ENCODE measurements at regions not wholly inside any gene's neighbourhood (a gene's known extent, or its start where the extent isn't known, plus 50 kb on each side); places are given as distances from the start of the nearest gene placed in this dataset.

GRCh38 chr6:97468981-97469380, 186.0 kb upstream of the MMS22L start:
- TF ChIP-seq POLR2A (IDR thresholded peaks at IDR 0.05) (no peak), CTCF (IDR thresholded peaks at IDR 0.05) (no peak)

All from testis (tissue), 2 donors.